ENCODE measurements at regions not wholly inside any gene's neighbourhood (a gene's known extent, or its start where the extent isn't known, plus 50 kb on each side); places are given as distances from the start of the nearest gene placed in this dataset.

GRCh38 chr3:157931517-157931916 lies 174.7 kb downstream of the SHOX2 start:
- Histone ChIP-seq H3K9me1 (ENCODE audit: control insufficient read depth, insufficient read depth, low read length) (no peaks in the 10 kb centered on the region), H4K20me1 (replicated peaks; ENCODE audit: control insufficient read depth, insufficient read depth, low read length) (no peaks in the 10 kb centered on the region), H3K4me1 (replicated peaks in 1 of 2; ENCODE audit: control insufficient read depth in 2 of 2, insufficient read depth in 2 of 2, low read length in 2 of 2) (no peaks in the 10 kb centered on the region), H3K27me3 (ENCODE audit: control insufficient read depth in 2 of 2, insufficient read depth in 2 of 2, low read length in 2 of 2) (no peaks in the 10 kb centered on the region), H3K4me2 (ENCODE audit: insufficient read depth, low read length) (no peak overlapping the region), H3K27ac (ENCODE audit: extremely low read depth, low read depth, low read length) (no peak overlapping the region), H3K36me3 (ENCODE audit: control insufficient read depth, insufficient read depth, low read length) (no peaks in the 10 kb centered on the region), H3K9ac (ENCODE audit: insufficient read depth in 1 of 2, low read depth in 2 of 2, low read length in 2 of 2) (no peak overlapping the region), H3K9me3 (replicated peaks; ENCODE audit: control insufficient read depth, insufficient read depth, low read depth, low read length) (no peaks in the 10 kb centered on the region), H3K4me3 (no peak overlapping the region), H3K79me2 (ENCODE audit: control insufficient read depth, insufficient read depth, low read length) (no peaks in the 10 kb centered on the region), H2AFZ (ENCODE audit: low read depth, low read length) (no peak overlapping the region)
- CTCF ChIA-PET (ENCODE audit: low intra/inter-chr PET ratio), result no interaction called here
- POLR2A ChIA-PET, result no interaction called here
- WGBS (ENCODE audit: insufficient coverage, low coverage, missing lambda C conversion rate), result 3% methylated on average over 6 of the region's 6 CpGs
- intact Hi-C loops (cut with micrococcal nuclease) (no loop called here), in situ Hi-C loops (cut with MboI) (no loop called here)
- no peak for ATAC-seq
- no TSS peak for BruUV-seq (replicated peaks)
- DNase-seq (ENCODE audit: extremely low read depth in 1 of 4, low spot score in 3 of 4), result no peak
- no peak for FAIRE-seq
- no peak for TF ChIP-seq HMG20A (CRISPR knock-in tag; conservative IDR thresholded peaks at IDR 0.05)
- TF ChIP-seq TBL1XR1 (IDR thresholded peaks at IDR 0.05; ENCODE audit: low read length in 2 of 2), result no peak
- TF ChIP-seq ZFP91 (CRISPR knock-in tag; IDR thresholded peaks at IDR 0.05), result no peak
- TF ChIP-seq BRD9 (IDR thresholded peaks at IDR 0.05; ENCODE audit: low read depth, partially characterized antibody), result no peak
- TF ChIP-seq NFYB (IDR thresholded peaks at IDR 0.05; ENCODE audit: extremely low read depth, insufficient read length), result no peak
- TF ChIP-seq PRPF4 (IDR thresholded peaks at IDR 0.05; ENCODE audit: insufficient read depth, low read depth, low read length, poor library complexity, severe bottlenecking), result no peak
- no peak for TF ChIP-seq MED1 (CRISPR knock-in tag; IDR thresholded peaks at IDR 0.05; ENCODE audit: borderline replicate concordance)
- no peak for TF ChIP-seq MITF (IDR thresholded peaks at IDR 0.05)
- no peak for TF ChIP-seq ILF3 (IDR thresholded peaks at IDR 0.05; ENCODE audit: borderline replicate concordance)
- no peak for TF ChIP-seq AFF4 (CRISPR knock-in tag; IDR thresholded peaks at IDR 0.05)
- no peak for TF ChIP-seq TBP (optimal IDR thresholded peaks at IDR 0.05; ENCODE audit: low read depth, low read length)
